BLaER1 treated with 17β-estradiol and CSF1 and Interleukin-3, amounts not matched to agents 10 nM and 100 nM (cell line): ENCODE measurements at regions not wholly inside any gene's neighbourhood (a gene's known extent, or its start where the extent isn't known, plus 50 kb on each side); places are given as distances from the start of the nearest gene placed in this dataset.
"Not testable (repeated sequence)": the region's sequence is repeated elsewhere in the genome, so short reads cannot be mapped to it uniquely, and the experiment has no call there.

Source experiments
- H3K27ac ChIP-seq, 11 experiments: shearing (Covaris generic); formaldehyde crosslinking; 2 replicates each; pipeline ENCODE4 v1.8.1; 2022
- H3K27me3 ChIP-seq, 11 experiments: shearing (Covaris generic); formaldehyde crosslinking; 2 replicates each; pipeline ENCODE4 v1.8.1; 2022
- H3K36me3 ChIP-seq, 11 experiments: shearing (Covaris generic); formaldehyde crosslinking; 2 replicates each; pipeline ENCODE4 v1.8.1; 2022
- H3K4me1 ChIP-seq, 10 experiments: shearing (Covaris generic); formaldehyde crosslinking; 2 replicates each; pipeline ENCODE4 v1.8.1; 2022
- H3K4me2 ChIP-seq, 11 experiments: shearing (Covaris generic); formaldehyde crosslinking; 2 replicates each; pipeline ENCODE4 v1.8.1; 2022
- H3K4me3 ChIP-seq, 10 experiments: shearing (Covaris generic); formaldehyde crosslinking; 2 replicates each; pipeline ENCODE4 v1.8.1; 2022
- H3K9ac ChIP-seq, 11 experiments: shearing (Covaris generic); formaldehyde crosslinking; 2 replicates each; pipeline ENCODE4 v1.8.1; 2022
- H3K9me3 ChIP-seq, 11 experiments: shearing (Covaris generic); formaldehyde crosslinking; replicated peaks in 1 of 11; 2 replicates each; pipeline ENCODE4 v1.8.1; 2022
- H4K20me1 ChIP-seq, 11 experiments: shearing (Covaris generic); formaldehyde crosslinking; 2 replicates each; pipeline ENCODE4 v1.8.1; 2022

GRCh38 chr11:3499198-3499597, 120.3 kb upstream of the ZNF195 start:
- H3K27ac ChIP-seq, H3K9ac ChIP-seq, H3K9me3 ChIP-seq, H3K4me3 ChIP-seq, H3K36me3 ChIP-seq, H3K4me1 ChIP-seq, H3K27me3 ChIP-seq, H4K20me1 ChIP-seq, H3K4me2 ChIP-seq: not testable (repeated sequence)

GRCh38 chr11:3498356-3498755, 119.4 kb upstream of the ZNF195 start:
- H3K27ac ChIP-seq, H3K4me2 ChIP-seq, H4K20me1 ChIP-seq, H3K4me3 ChIP-seq, H3K4me1 ChIP-seq, H3K27me3 ChIP-seq, H3K36me3 ChIP-seq, H3K9ac ChIP-seq, H3K9me3 ChIP-seq: not testable (repeated sequence)

GRCh38 chr11:3493152-3493551, 114.2 kb upstream of the ZNF195 start:
- not testable (repeated sequence) for H3K9me3 ChIP-seq, H3K27me3 ChIP-seq, H3K4me3 ChIP-seq, H3K27ac ChIP-seq, H3K9ac ChIP-seq, H3K36me3 ChIP-seq, H3K4me1 ChIP-seq, H4K20me1 ChIP-seq, H3K4me2 ChIP-seq

- H3K4me1 ChIP-seq, H3K27ac ChIP-seq, H3K36me3 ChIP-seq, H3K27me3 ChIP-seq, H3K4me3 ChIP-seq, H3K9ac ChIP-seq, H4K20me1 ChIP-seq, H3K4me2 ChIP-seq, H3K9me3 ChIP-seq: not testable (repeated sequence)
Observed at GRCh38 chr11:3488003-3488402, 109.1 kb upstream of the ZNF195 start.

- H3K4me3 ChIP-seq, H3K27ac ChIP-seq, H3K9me3 ChIP-seq, H3K4me1 ChIP-seq, H3K4me2 ChIP-seq, H3K36me3 ChIP-seq, H3K27me3 ChIP-seq, H4K20me1 ChIP-seq, H3K9ac ChIP-seq: not testable (repeated sequence)
Observed at GRCh38 chr11:3485737-3486136, 106.8 kb upstream of the ZNF195 start.

GRCh38 chr11:3476937-3477885, 98.3 kb upstream of the ZNF195 start:
- H3K36me3 ChIP-seq, H3K4me3 ChIP-seq, H3K27me3 ChIP-seq, H4K20me1 ChIP-seq, H3K9ac ChIP-seq, H3K4me1 ChIP-seq, H3K4me2 ChIP-seq, H3K27ac ChIP-seq, H3K9me3 ChIP-seq: not testable (repeated sequence)

- H4K20me1 ChIP-seq, H3K27me3 ChIP-seq, H3K4me2 ChIP-seq, H3K9me3 ChIP-seq, H3K4me1 ChIP-seq, H3K36me3 ChIP-seq, H3K4me3 ChIP-seq, H3K27ac ChIP-seq, H3K9ac ChIP-seq: not testable (repeated sequence)
Observed at GRCh38 chr11:3476084-3476936, 97.4 kb upstream of the ZNF195 start.

GRCh38 chr11:3468963-3469362, 90.0 kb upstream of the ZNF195 start:
- not testable (repeated sequence) for H3K4me3 ChIP-seq, H4K20me1 ChIP-seq, H3K9ac ChIP-seq, H3K4me2 ChIP-seq, H3K9me3 ChIP-seq, H3K36me3 ChIP-seq, H3K27ac ChIP-seq, H3K4me1 ChIP-seq, H3K27me3 ChIP-seq

- H3K9me3 ChIP-seq, H3K4me3 ChIP-seq, H3K4me1 ChIP-seq, H3K4me2 ChIP-seq, H3K27me3 ChIP-seq, H3K27ac ChIP-seq, H3K9ac ChIP-seq, H4K20me1 ChIP-seq, H3K36me3 ChIP-seq: not testable (repeated sequence)
Observed at GRCh38 chr11:3467599-3467998, 88.7 kb upstream of the ZNF195 start.

GRCh38 chr11:3455666-3456065, 76.7 kb upstream of the ZNF195 start:
- H3K4me2 ChIP-seq = peak overlapping the region in 2 of 11 experiments; percentile 14 to 21; a peak in 2 of 22 replicates
- H3K9ac ChIP-seq, H4K20me1 ChIP-seq, H3K36me3 ChIP-seq, H3K27ac ChIP-seq, H3K4me1 ChIP-seq, H3K4me3 ChIP-seq, H3K9me3 ChIP-seq, H3K27me3 ChIP-seq: not testable (repeated sequence)

- H3K9me3 ChIP-seq, H3K36me3 ChIP-seq, H3K27me3 ChIP-seq, H3K4me1 ChIP-seq, H3K9ac ChIP-seq, H4K20me1 ChIP-seq, H3K27ac ChIP-seq, H3K4me3 ChIP-seq: not testable (repeated sequence)
- peak overlapping the region in 6 of 11 experiments; percentile 9 to 68 (median 40); a peak in 8 of 22 replicates for H3K4me2 ChIP-seq
Observed at GRCh38 chr11:3454844-3455243, 75.9 kb upstream of the ZNF195 start.

GRCh38 chr11:3453596-3454256, 74.8 kb upstream of the ZNF195 start:
- not testable (repeated sequence) for H3K9ac ChIP-seq, H3K27ac ChIP-seq, H3K4me1 ChIP-seq, H3K9me3 ChIP-seq, H3K36me3 ChIP-seq, H4K20me1 ChIP-seq, H3K4me3 ChIP-seq, H3K27me3 ChIP-seq
- H3K4me2 ChIP-seq = peak overlapping the region in 3 of 11 experiments; percentile 16 to 30 (median 29); a peak in 4 of 22 replicates

GRCh38 chr11:3450822-3451221, 71.9 kb upstream of the ZNF195 start:
- not testable (repeated sequence) for H3K27ac ChIP-seq, H3K36me3 ChIP-seq, H3K4me2 ChIP-seq, H3K9me3 ChIP-seq, H3K9ac ChIP-seq, H4K20me1 ChIP-seq, H3K4me3 ChIP-seq, H3K4me1 ChIP-seq, H3K27me3 ChIP-seq

- H3K36me3 ChIP-seq, H3K27ac ChIP-seq, H3K4me3 ChIP-seq, H3K4me2 ChIP-seq, H3K9ac ChIP-seq, H3K9me3 ChIP-seq, H3K4me1 ChIP-seq, H3K27me3 ChIP-seq, H4K20me1 ChIP-seq: not testable (repeated sequence)
Observed at GRCh38 chr11:3445535-3445934, 66.6 kb upstream of the ZNF195 start.
